OCI-LY1 (cell line): ENCODE measurements at regions not wholly inside any gene's neighbourhood (a gene's known extent, or its start where the extent isn't known, plus 50 kb on each side); places are given as distances from the start of the nearest gene placed in this dataset.

Source experiments
- CTCF ChIP-seq: fragments of 200-600 bp; sonication (generic), shearing (Covaris generic); IDR thresholded peaks from 2 replicates; pipeline ENCODE4 v1.5.1; 2017; ENCODE audit warnings: mild to moderate bottlenecking, antibody characterized with exemption, low read length, moderate library complexity, mixed read lengths
- EZH2 ChIP-seq: fragments of 200-600 bp; sonication (generic), shearing (Covaris generic); IDR thresholded peaks from 2 replicates; pipeline ENCODE4 v1.8.0; 2017; ENCODE audit warnings: borderline replicate concordance, mixed run types, mild to moderate bottlenecking, antibody characterized with exemption, low read length, moderate library complexity, mixed read lengths

- TF ChIP-seq CTCF (no peak), EZH2 (no peak)
Measured at GRCh38 chr2:7207631-7208030, 290.4 kb downstream of the RNF144A start.
